ENCODE measurements at regions not wholly inside any gene's neighbourhood (a gene's known extent, or its start where the extent isn't known, plus 50 kb on each side); places are given as distances from the start of the nearest gene placed in this dataset.

DNA sequence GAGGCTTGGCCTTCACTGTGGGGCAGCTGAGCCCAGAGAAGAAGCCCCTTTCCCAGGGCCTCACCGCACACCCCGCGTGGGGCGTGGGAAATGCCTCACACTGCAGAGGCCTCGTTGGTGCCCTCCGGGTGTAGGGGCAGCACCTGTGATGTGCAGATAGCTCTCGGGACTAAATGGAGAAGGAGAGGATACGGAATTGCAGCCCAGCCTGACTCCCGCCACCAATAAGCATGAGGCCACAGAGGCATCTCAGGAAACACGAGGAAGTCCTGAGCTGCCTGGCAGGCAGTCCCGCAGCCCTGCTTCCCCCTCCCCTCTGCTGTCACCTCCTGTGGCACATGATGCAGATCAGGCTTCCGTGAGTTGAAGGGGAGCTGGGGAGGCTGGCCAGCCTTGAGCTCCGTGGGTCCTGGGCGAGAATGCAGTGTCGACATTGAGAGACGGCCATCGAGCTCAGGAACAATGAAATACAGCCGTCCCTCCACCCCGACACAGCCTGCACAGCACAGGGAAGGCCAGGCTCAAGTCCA lies 59.6 kb upstream of the PPP2R2D start:
- Histone ChIP-seq H3K4me2 (ENCODE audit: low read length) (no peak overlapping the region), H3K9me3 (ENCODE audit: low read length) (no peaks in the 10 kb centered on the region), H3K9ac (ENCODE audit: low read length) (no peak overlapping the region), H3K27ac (ENCODE audit: low read length) (no peak overlapping the region), H4K20me1 (ENCODE audit: low read length) (no peaks in the 10 kb centered on the region), H3K79me2 (ENCODE audit: low read length) (no peaks in the 10 kb centered on the region), H3K36me3 (ENCODE audit: low read depth, low read length) (no peaks in the 10 kb centered on the region), H2AFZ (ENCODE audit: low read length) (no peak overlapping the region), H3K4me3 (ENCODE audit: low read length) (no peak overlapping the region), H3K9me2 (replicated peaks; ENCODE audit: low read length) (no peaks in the 10 kb centered on the region), H3K4me1 (ENCODE audit: insufficient read depth, low read length) (no peaks in the 10 kb centered on the region), H3K27me3 (ENCODE audit: low read length) (peaks cover 23% of the 10 kb centered on the region), H3F3A (ENCODE audit: low read length, unreplicated experiment) (no peaks in the 10 kb centered on the region)
- ATAC-seq, result no peak
- no peak for DNase-seq
- intact Hi-C loops (cut with micrococcal nuclease), result no loop called here
- CTCF ChIA-PET, result no interaction called here
- POLR2A ChIA-PET (ENCODE audit: unreplicated experiment), result no interaction called here
- TF ChIP-seq, protein P1, sequence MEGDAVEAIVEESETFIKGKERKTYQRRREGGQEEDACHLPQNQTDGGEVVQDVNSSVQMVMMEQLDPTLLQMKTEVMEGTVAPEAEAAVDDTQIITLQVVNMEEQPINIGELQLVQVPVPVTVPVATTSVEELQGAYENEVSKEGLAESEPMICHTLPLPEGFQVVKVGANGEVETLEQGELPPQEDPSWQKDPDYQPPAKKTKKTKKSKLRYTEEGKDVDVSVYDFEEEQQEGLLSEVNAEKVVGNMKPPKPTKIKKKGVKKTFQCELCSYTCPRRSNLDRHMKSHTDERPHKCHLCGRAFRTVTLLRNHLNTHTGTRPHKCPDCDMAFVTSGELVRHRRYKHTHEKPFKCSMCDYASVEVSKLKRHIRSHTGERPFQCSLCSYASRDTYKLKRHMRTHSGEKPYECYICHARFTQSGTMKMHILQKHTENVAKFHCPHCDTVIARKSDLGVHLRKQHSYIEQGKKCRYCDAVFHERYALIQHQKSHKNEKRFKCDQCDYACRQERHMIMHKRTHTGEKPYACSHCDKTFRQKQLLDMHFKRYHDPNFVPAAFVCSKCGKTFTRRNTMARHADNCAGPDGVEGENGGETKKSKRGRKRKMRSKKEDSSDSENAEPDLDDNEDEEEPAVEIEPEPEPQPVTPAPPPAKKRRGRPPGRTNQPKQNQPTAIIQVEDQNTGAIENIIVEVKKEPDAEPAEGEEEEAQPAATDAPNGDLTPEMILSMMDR (conservative IDR thresholded peaks at IDR 0.05; ENCODE audit: low read depth, low read length), result no peak
- no TSS peak for BruUV-seq (replicated peaks)

DNA sequence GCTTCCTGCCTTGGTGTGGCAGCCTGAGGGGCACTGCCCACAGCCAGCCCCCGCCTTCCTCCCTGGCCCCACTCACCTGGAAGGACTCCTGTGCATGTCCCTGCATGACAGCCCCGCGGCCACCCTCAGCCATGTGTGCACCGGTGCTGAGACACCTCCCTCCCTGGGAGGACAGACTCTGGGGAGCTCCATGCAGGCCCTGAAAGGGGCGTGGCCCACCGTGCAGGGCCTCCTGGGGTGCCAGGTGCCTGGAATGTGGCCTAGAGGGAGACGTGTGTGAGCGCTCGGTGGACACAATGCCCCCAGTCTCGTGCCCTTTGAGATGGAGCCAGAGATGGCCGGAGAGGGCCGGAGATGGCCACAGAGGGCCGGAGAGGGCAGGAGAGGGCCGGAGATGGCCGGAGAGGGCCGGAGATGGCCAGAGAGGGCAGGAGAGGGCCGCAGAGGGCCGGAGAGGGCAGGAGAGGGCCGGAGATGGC lies 59.1 kb upstream of the PPP2R2D start:
- no peak overlapping the region for H3K9ac ChIP-seq (ENCODE audit: low read length)
- intact Hi-C loops (cut with micrococcal nuclease), result no loop called here
- no peaks in the 10 kb centered on the region for H3K9me3 ChIP-seq (ENCODE audit: low read length)
- no TSS peak for BruUV-seq (replicated peaks)
- POLR2A ChIA-PET (ENCODE audit: unreplicated experiment), result no interaction called here
- no peaks in the 10 kb centered on the region for H3K36me3 ChIP-seq (ENCODE audit: low read depth, low read length)
- no peaks in the 10 kb centered on the region for H3F3A ChIP-seq (ENCODE audit: low read length, unreplicated experiment)
- ATAC-seq (no peak), DNase-seq (no peak)
- CTCF ChIA-PET, result no interaction called here
- no peaks in the 10 kb centered on the region for H3K79me2 ChIP-seq (ENCODE audit: low read length)
- H3K27me3 ChIP-seq (ENCODE audit: low read length), result peaks cover 23% of the 10 kb centered on the region
- no peaks in the 10 kb centered on the region for H4K20me1 ChIP-seq (ENCODE audit: low read length)
- H3K4me1 ChIP-seq (ENCODE audit: insufficient read depth, low read length), result no peaks in the 10 kb centered on the region
- H3K27ac ChIP-seq (ENCODE audit: low read length), result no peak overlapping the region
- H2AFZ ChIP-seq (ENCODE audit: low read length), result no peak overlapping the region
- no peak overlapping the region for H3K4me2 ChIP-seq (ENCODE audit: low read length)
- H3K9me2 ChIP-seq (replicated peaks; ENCODE audit: low read length), result no peaks in the 10 kb centered on the region
- TF ChIP-seq, protein P1 (conservative IDR thresholded peaks at IDR 0.05; ENCODE audit: low read depth, low read length), result no peak
- no peak for TF ChIP-seq EZH2phosphoT487 (IDR thresholded peaks at IDR 0.05; ENCODE audit: borderline replicate concordance, low read length)
- no peak for TF ChIP-seq EZH2 (IDR thresholded peaks at IDR 0.05; ENCODE audit: low read length, unreplicated experiment)
- H3K4me3 ChIP-seq (ENCODE audit: low read length), result no peak overlapping the region

DNA sequence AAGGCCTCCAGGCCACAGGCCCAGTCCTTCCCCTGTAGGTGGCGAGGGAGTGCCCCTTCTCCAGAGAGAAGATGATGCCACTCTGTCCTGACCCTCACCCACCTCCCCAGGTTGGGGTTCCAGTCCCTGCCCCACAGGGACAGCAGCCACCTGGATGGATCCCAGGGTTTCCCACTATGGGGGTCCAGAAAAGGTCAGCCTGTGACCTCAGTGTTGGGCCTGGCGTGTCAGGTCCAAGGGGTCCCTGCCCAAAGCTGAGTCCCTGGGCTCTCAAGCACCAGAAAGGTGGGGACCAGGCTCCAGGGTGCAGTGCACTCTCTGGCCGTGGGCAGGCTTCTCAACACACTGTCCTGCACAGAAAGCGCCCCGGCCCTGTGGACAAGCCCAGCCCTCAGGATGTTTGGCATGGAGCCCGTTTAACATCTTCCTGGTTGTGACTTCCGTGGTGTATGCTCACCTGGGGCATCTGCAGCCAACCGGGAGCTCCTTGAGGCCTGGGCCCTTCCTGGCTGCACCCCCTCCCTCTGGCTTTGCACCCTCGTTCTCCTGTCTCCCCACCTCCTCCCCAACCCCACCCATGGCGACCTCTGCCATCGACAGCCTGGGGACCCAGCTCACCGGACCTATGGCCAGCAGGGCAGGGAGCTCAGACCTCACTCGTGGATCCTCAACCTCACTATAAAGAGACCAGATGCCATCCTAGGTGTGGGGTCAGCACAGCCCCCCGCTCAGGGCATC lies 58.3 kb upstream of the PPP2R2D start:
- CTCF ChIA-PET, result no interaction called here
- no TSS peak for BruUV-seq (replicated peaks)
- H3K4me1 ChIP-seq (ENCODE audit: insufficient read depth, low read length), result no peaks in the 10 kb centered on the region
- H3K9me3 ChIP-seq (ENCODE audit: low read length), result no peaks in the 10 kb centered on the region
- no peak overlapping the region for H3K4me3 ChIP-seq (ENCODE audit: low read length)
- H2AFZ ChIP-seq (ENCODE audit: low read length), result no peak overlapping the region
- ATAC-seq (no peak), DNase-seq (no peak)
- POLR2A ChIA-PET (ENCODE audit: unreplicated experiment), result no interaction called here
- H3K9ac ChIP-seq (ENCODE audit: low read length), result no peak overlapping the region
- intact Hi-C loops (cut with micrococcal nuclease), result no loop called here
- no peaks in the 10 kb centered on the region for H3F3A ChIP-seq (ENCODE audit: low read length, unreplicated experiment)
- TF ChIP-seq, protein P1 (conservative IDR thresholded peaks at IDR 0.05; ENCODE audit: low read depth, low read length), result no peak
- no peak for TF ChIP-seq EZH2phosphoT487 (IDR thresholded peaks at IDR 0.05; ENCODE audit: borderline replicate concordance, low read length)
- TF ChIP-seq EZH2 (IDR thresholded peaks at IDR 0.05; ENCODE audit: low read length, unreplicated experiment), result no peak
- H3K79me2 ChIP-seq (ENCODE audit: low read length), result no peaks in the 10 kb centered on the region
- no peaks in the 10 kb centered on the region for H3K36me3 ChIP-seq (ENCODE audit: low read depth, low read length)
- no peaks in the 10 kb centered on the region for H4K20me1 ChIP-seq (ENCODE audit: low read length)
- peaks cover 23% of the 10 kb centered on the region for H3K27me3 ChIP-seq (ENCODE audit: low read length)
- no peak overlapping the region for H3K27ac ChIP-seq (ENCODE audit: low read length)
- H3K9me2 ChIP-seq (replicated peaks; ENCODE audit: low read length), result no peaks in the 10 kb centered on the region
- H3K4me2 ChIP-seq (ENCODE audit: low read length), result no peak overlapping the region
